CD14-positive monocyte (primary cell): ENCODE measurements at regions not wholly inside any gene's neighbourhood (a gene's known extent, or its start where the extent isn't known, plus 50 kb on each side); places are given as distances from the start of the nearest gene placed in this dataset.

Source experiments
- DNase-seq, 3 donors: peaks; one replicate each; pipeline ENCODE4 v3.0.0-alpha.2; 2011 to 2022
- H2AFZ ChIP-seq: 2 replicates; pipeline ENCODE4 v1.6.0; 2012; ENCODE audit warnings: mild to moderate bottlenecking, low read depth, low read length, inconsistent platforms; ENCODE audit not compliant: insufficient read depth, poor library complexity, severe bottlenecking
- H3K27ac ChIP-seq, 2 donors: 1 replicate in 1 of 2; 2 replicates in 1 of 2; pipeline ENCODE4 v1.5.1; 2012 to 2013; ENCODE audit warnings: low read length in 2 of 2, control low read depth in 1 of 2, inconsistent platforms in 1 of 2, low read depth in 1 of 2, mild to moderate bottlenecking in 1 of 2
- H3K27me3 ChIP-seq, 2 donors: one replicate each; pipeline versions ENCODE4 v1.6.0 to v1.6.1; 2011 to 2013; ENCODE audit warnings: low read length in 2 of 2; ENCODE audit not compliant: control insufficient read depth in 2 of 2, insufficient read depth in 2 of 2
- H3K36me3 ChIP-seq, 2 donors: replicated peaks in 1 of 2; 1 replicate in 1 of 2; 2 replicates in 1 of 2; pipeline versions ENCODE4 v1.5.1 to v1.6.1; 2012 to 2013; ENCODE audit warnings: low read length in 2 of 2, control low read depth in 1 of 2, inconsistent platforms in 1 of 2, mild to moderate bottlenecking in 1 of 2; ENCODE audit not compliant: insufficient read depth in 2 of 2, control insufficient read depth in 1 of 2
- H3K4me1 ChIP-seq, 2 donors: 1 replicate in 1 of 2; 2 replicates in 1 of 2; pipeline versions ENCODE4 v1.5.1 to v1.6.1; 2012 to 2013; ENCODE audit warnings: low read length in 2 of 2, control low read depth in 1 of 2, inconsistent platforms in 1 of 2, mild to moderate bottlenecking in 1 of 2, moderate library complexity in 1 of 2; ENCODE audit not compliant: insufficient read depth in 2 of 2, control insufficient read depth in 1 of 2
- H3K4me2 ChIP-seq: replicated peaks from 2 replicates; pipeline ENCODE3; 2012; ENCODE audit warnings: low read length, moderate library complexity, mild to moderate bottlenecking; ENCODE audit not compliant: poor library complexity, severe bottlenecking; ENCODE audit errors: extremely low read depth
- H3K4me3 ChIP-seq, 3 experiments: fragments of 200-600 bp in 1 of 3; sonication (generic) in 1 of 3; replicated peaks in 1 of 3; 1 replicate in 2 of 3; 2 replicates in 1 of 3; pipeline ENCODE4 v1.5.1; 2011 to 2013; ENCODE audit warnings: low read length in 3 of 3, mild to moderate bottlenecking in 3 of 3, control low read depth in 2 of 3, low read depth in 2 of 3, inconsistent platforms in 1 of 3, moderate library complexity in 1 of 3
- H3K79me2 ChIP-seq: 2 replicates; pipeline ENCODE4 v1.6.0; 2012; ENCODE audit warnings: mild to moderate bottlenecking, control low read depth, inconsistent platforms, low read length, moderate library complexity; ENCODE audit not compliant: insufficient read depth
- H3K9ac ChIP-seq: 2 replicates; pipeline ENCODE4 v1.6.0; 2017; ENCODE audit warnings: low read length, mild to moderate bottlenecking; ENCODE audit not compliant: insufficient read depth, poor library complexity, severe bottlenecking
- H3K9me3 ChIP-seq, 2 donors: replicated peaks in 1 of 2; 1 replicate in 1 of 2; 2 replicates in 1 of 2; pipeline versions ENCODE4 v1.5.1 to v1.6.1; 2012 to 2013; ENCODE audit warnings: low read length in 2 of 2, control low read depth in 1 of 2; ENCODE audit not compliant: control insufficient read depth in 1 of 2, insufficient read depth in 1 of 2
- H4K20me1 ChIP-seq: 2 replicates; pipeline ENCODE4 v1.6.0; 2012; ENCODE audit warnings: mild to moderate bottlenecking, low read length, control low read depth, moderate library complexity; ENCODE audit not compliant: insufficient read depth
- H3K27ac Mint-ChIP-seq, 7 donors: one replicate each; pipeline ENCODE4 v1.8.0; 2020; ENCODE audit warnings: mild to moderate bottlenecking in 7 of 7, mixed read lengths in 7 of 7, moderate library complexity in 6 of 7, inconsistent platforms in 2 of 7
- H3K27me3 Mint-ChIP-seq, 3 donors: one replicate each; pipeline ENCODE4 v1.8.0; 2021 to 2022; ENCODE audit warnings: low read depth in 3 of 3, mild to moderate bottlenecking in 3 of 3, mixed read lengths in 3 of 3, moderate library complexity in 3 of 3, inconsistent platforms in 1 of 3
- H3K36me3 Mint-ChIP-seq, 2 donors: one replicate each; pipeline ENCODE4 v1.8.0; 2020; ENCODE audit warnings: mixed read lengths in 2 of 2, inconsistent platforms in 1 of 2, mild to moderate bottlenecking in 1 of 2
- H3K4me1 Mint-ChIP-seq: one replicate; pipeline ENCODE4 v1.8.0; 2020; ENCODE audit warnings: mild to moderate bottlenecking, mixed read lengths
- H3K4me3 Mint-ChIP-seq, 2 donors: one replicate each; pipeline ENCODE4 v1.8.0; 2020; ENCODE audit warnings: mild to moderate bottlenecking in 2 of 2, mixed read lengths in 2 of 2, moderate library complexity in 1 of 2
- H3K9me3 Mint-ChIP-seq, 7 donors: one replicate each; pipeline ENCODE4 v1.8.0; 2020 to 2022; ENCODE audit warnings: mixed read lengths in 7 of 7, mild to moderate bottlenecking in 6 of 7, moderate library complexity in 6 of 7, inconsistent platforms in 2 of 7
- WGBS: methylation state at CpG from one replicate; pipeline ENCODE4 v1.1.5; 2013; ENCODE audit warnings: missing lambda C conversion rate; ENCODE audit not compliant: insufficient coverage; 5-methylcytosine and 5-hydroxymethylcytosine counted together
- intact Hi-C, 2 donors: fragments of 100-400 bp; cut with micrococcal nuclease; formaldehyde crosslinking; loops; one replicate each; pipeline versions ENCODE4 v1.15.0 to v1.15.1; 2023
- TF ChIP-seq, protein P1 (sequence below): fragments of 200-600 bp; IDR thresholded peaks from one replicate; pipeline ENCODE4 v1.8.0; 2022; ENCODE audit warnings: antibody characterized with exemption, mild to moderate bottlenecking

DNA sequence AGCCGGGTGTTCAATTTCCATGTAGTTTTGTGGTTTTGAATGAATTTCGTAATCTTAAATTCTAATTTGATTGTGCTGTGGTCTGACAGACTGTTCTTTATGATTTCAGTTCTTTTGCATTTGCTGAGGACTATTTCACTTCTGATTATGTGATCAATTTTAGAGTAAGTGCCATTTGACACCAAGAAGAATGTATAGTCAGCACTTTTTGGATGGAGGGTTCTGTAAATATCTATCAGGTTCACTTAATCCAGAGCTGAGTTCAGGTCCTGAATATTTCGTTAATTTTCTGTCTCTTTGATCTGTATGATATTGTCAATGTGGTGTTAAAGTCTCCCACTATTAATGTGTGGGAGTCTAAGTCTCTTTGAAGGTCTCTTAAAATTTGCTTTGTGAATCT is 944.9 kb downstream of the TLE4 start:
- no CpG with 5 or more reads among the region's 3 CpGs for WGBS
- H3K27ac ChIP-seq = no peak overlapping the region
- no peak overlapping the region for H3K4me3 Mint-ChIP-seq
- no peak overlapping the region for H2AFZ ChIP-seq
- H3K36me3 ChIP-seq = no peaks in the 10 kb centered on the region
- H3K27me3 ChIP-seq = no peaks in the 10 kb centered on the region
- no peak overlapping the region for H3K9ac ChIP-seq
- H3K36me3 Mint-ChIP-seq = no peaks in the 10 kb centered on the region
- no peaks in the 10 kb centered on the region for H3K27me3 Mint-ChIP-seq
- H4K20me1 ChIP-seq = no peaks in the 10 kb centered on the region
- H3K4me1 ChIP-seq = no peaks in the 10 kb centered on the region
- H3K4me2 ChIP-seq = no peak overlapping the region
- TF ChIP-seq, protein P1, sequence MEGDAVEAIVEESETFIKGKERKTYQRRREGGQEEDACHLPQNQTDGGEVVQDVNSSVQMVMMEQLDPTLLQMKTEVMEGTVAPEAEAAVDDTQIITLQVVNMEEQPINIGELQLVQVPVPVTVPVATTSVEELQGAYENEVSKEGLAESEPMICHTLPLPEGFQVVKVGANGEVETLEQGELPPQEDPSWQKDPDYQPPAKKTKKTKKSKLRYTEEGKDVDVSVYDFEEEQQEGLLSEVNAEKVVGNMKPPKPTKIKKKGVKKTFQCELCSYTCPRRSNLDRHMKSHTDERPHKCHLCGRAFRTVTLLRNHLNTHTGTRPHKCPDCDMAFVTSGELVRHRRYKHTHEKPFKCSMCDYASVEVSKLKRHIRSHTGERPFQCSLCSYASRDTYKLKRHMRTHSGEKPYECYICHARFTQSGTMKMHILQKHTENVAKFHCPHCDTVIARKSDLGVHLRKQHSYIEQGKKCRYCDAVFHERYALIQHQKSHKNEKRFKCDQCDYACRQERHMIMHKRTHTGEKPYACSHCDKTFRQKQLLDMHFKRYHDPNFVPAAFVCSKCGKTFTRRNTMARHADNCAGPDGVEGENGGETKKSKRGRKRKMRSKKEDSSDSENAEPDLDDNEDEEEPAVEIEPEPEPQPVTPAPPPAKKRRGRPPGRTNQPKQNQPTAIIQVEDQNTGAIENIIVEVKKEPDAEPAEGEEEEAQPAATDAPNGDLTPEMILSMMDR = no peak
- H3K4me1 Mint-ChIP-seq = no peaks in the 10 kb centered on the region
- peaks cover 7 to 16% (median 11%) of the 10 kb centered on the region in 7 donors for H3K9me3 Mint-ChIP-seq
- H3K79me2 ChIP-seq = no peaks in the 10 kb centered on the region
- H3K27ac Mint-ChIP-seq = no peak overlapping the region
- peaks cover 13 to 15% of the 10 kb centered on the region in 2 donors for H3K9me3 ChIP-seq
- DNase-seq = no peak
- intact Hi-C loops = no loop called here
- H3K4me3 ChIP-seq = no peak overlapping the region

DNA sequence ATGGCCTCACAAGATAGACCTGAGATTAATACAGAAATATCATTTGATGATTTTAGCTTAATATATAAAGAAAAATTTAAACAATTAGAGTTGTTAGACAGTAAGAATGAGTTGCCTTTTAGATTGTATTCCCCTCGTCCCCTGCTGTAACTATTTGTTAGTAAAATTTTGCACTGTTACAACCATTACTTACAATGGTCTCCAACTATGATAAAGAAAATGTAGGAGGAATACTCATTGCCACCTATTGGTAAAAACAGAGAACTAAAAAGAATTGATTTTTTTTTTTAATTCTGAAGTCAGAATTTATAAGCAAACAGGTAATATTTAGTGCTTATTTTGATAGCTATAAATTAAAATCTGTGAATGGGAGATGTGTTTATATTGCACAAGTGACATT is 937.6 kb downstream of the TLE4 start:
- no peak overlapping the region for H3K27ac Mint-ChIP-seq
- H3K36me3 Mint-ChIP-seq = no peaks in the 10 kb centered on the region
- TF ChIP-seq, protein P1 = no peak
- Histone ChIP-seq H2AFZ (no peak overlapping the region), H4K20me1 (no peaks in the 10 kb centered on the region), H3K9me3 (no peaks in the 10 kb centered on the region), H3K36me3 (no peaks in the 10 kb centered on the region), H3K79me2 (no peaks in the 10 kb centered on the region), H3K4me3 (no peak overlapping the region), H3K4me1 (no peaks in the 10 kb centered on the region), H3K9ac (no peak overlapping the region), H3K27me3 (no peaks in the 10 kb centered on the region), H3K27ac (no peak overlapping the region), H3K4me2 (no peak overlapping the region)
- H3K4me1 Mint-ChIP-seq = no peaks in the 10 kb centered on the region
- intact Hi-C loops = loop anchor here in 1 of 2 donors (10.0 kb wide), 1 partner anchor 115 kb away; no protein-coding TSS in a partner anchor
- DNase-seq = no peak
- H3K4me3 Mint-ChIP-seq = no peak overlapping the region
- H3K27me3 Mint-ChIP-seq = no peaks in the 10 kb centered on the region
- H3K9me3 Mint-ChIP-seq = no peaks in the 10 kb centered on the region
- no CpG with 5 or more reads among the region's 1 CpG for WGBS
